Right atrium auricular region (tissue), 2 donors: ENCODE measurements at regions not wholly inside any gene's neighbourhood (a gene's known extent, or its start where the extent isn't known, plus 50 kb on each side); places are given as distances from the start of the nearest gene placed in this dataset.

Source experiments
- DNase-seq: peaks from one replicate; pipeline ENCODE4 v3.0.0-alpha.2; 2019; ENCODE audit warnings: low spot score
- H3K27ac ChIP-seq, 2 donors: fragments of 200-600 bp; sonication (generic); 1 replicate in 1 of 2; 2 replicates in 1 of 2; pipeline ENCODE4 v1.5.1; 2016 to 2019
- H3K27me3 ChIP-seq, 2 donors: fragments of 200-600 bp; sonication (generic); one replicate each; pipeline versions ENCODE4 v1.5.1 to v1.6.0; 2017 to 2019
- H3K36me3 ChIP-seq: fragments of 200-600 bp; sonication (generic); one replicate; pipeline ENCODE4 v1.5.1; 2016
- H3K4me1 ChIP-seq, 2 donors: fragments of 200-600 bp; sonication (generic); one replicate each; pipeline versions ENCODE4 v1.5.1 to v1.6.0; 2017 to 2019
- H3K4me3 ChIP-seq, 2 donors: fragments of 200-600 bp; sonication (generic); 1 replicate in 1 of 2; 2 replicates in 1 of 2; pipeline ENCODE4 v1.5.1; 2017 to 2019; ENCODE audit warnings: mild to moderate bottlenecking in 1 of 2, moderate library complexity in 1 of 2
- H3K9me3 ChIP-seq, 2 donors: fragments of 200-600 bp; sonication (generic); one replicate each; pipeline ENCODE4 v1.5.1; 2019
- TF ChIP-seq, protein P1 (sequence below), 2 donors: fragments of 200-600 bp; sonication (generic); IDR thresholded peaks; one replicate each; pipeline ENCODE4 v1.5.1; 2019; ENCODE audit warnings: antibody characterized with exemption in 2 of 2

GRCh38 chr6:6533176-6533575, 55.3 kb upstream of the LY86 start:
- Histone ChIP-seq H3K9me3 (no peaks in the 10 kb centered on the region), H3K4me3 (no peak overlapping the region), H3K27ac (no peak overlapping the region), H3K4me1 (peaks cover 0 to 6% of the 10 kb centered on the region in 2 donors), H3K27me3 (no peaks in the 10 kb centered on the region), H3K36me3 (no peaks in the 10 kb centered on the region)
- DNase-seq: no peak
- TF ChIP-seq, protein P1, sequence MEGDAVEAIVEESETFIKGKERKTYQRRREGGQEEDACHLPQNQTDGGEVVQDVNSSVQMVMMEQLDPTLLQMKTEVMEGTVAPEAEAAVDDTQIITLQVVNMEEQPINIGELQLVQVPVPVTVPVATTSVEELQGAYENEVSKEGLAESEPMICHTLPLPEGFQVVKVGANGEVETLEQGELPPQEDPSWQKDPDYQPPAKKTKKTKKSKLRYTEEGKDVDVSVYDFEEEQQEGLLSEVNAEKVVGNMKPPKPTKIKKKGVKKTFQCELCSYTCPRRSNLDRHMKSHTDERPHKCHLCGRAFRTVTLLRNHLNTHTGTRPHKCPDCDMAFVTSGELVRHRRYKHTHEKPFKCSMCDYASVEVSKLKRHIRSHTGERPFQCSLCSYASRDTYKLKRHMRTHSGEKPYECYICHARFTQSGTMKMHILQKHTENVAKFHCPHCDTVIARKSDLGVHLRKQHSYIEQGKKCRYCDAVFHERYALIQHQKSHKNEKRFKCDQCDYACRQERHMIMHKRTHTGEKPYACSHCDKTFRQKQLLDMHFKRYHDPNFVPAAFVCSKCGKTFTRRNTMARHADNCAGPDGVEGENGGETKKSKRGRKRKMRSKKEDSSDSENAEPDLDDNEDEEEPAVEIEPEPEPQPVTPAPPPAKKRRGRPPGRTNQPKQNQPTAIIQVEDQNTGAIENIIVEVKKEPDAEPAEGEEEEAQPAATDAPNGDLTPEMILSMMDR (IDR thresholded peaks at IDR 0.05): no peak

DNA sequence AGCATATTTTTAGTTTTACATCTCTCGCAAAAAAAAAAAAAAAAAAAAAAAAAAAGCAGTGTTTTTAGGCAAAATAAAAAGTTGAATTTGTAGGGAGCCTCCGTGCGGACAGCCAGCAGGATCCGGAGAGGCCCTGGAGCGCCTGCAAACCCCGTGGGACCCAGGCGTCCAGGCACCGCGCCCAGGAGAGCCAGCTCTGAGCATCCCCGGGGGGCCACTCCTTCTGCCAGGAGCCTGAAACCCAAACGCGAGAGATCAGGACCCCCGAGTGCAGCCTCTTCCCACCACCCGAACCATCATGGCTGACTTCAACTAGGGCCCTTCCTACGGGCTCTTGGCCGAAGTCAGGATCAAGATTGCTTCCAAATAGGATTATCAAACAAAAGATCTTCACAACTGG, 54.1 kb upstream of the LY86 start:
- Histone ChIP-seq H3K27ac (no peak overlapping the region), H3K4me3 (no peak overlapping the region), H3K27me3 (no peaks in the 10 kb centered on the region), H3K4me1 (peaks cover 0 to 8% of the 10 kb centered on the region in 2 donors), H3K9me3 (no peaks in the 10 kb centered on the region), H3K36me3 (no peaks in the 10 kb centered on the region)
- TF ChIP-seq, protein P1 (IDR thresholded peaks at IDR 0.05): no peak
- DNase-seq: no peak

GRCh38 chr6:6537488-6538260, 50.8 kb upstream of the LY86 start:
- H3K4me1 ChIP-seq: peaks cover 0 to 8% of the 10 kb centered on the region in 2 donors
- no peak for DNase-seq
- H3K27me3 ChIP-seq: no peaks in the 10 kb centered on the region
- H3K4me3 ChIP-seq: no peak overlapping the region
- no peaks in the 10 kb centered on the region for H3K9me3 ChIP-seq
- no peak overlapping the region for H3K27ac ChIP-seq
- TF ChIP-seq, protein P1 (IDR thresholded peaks at IDR 0.05): no peak
- no peaks in the 10 kb centered on the region for H3K36me3 ChIP-seq

DNA sequence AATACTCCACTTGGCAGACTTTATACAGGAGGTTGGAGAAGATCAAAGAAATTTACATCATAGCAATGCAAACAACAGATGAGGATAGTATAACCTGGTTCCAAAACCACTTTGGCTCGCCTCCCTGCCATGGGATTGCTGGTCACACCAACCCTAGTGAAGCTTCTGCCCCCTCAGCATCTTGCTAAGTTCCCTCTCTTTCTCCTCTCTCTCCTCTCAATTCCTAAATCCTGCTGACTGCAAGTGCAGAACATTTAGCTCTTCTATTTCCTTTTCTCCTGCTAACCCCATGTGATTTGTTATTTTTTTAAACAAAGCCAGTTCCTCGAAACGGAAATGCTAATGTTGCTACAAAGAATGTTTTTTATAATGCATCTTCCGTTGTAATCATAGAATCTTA, 50.3 kb upstream of the LY86 start:
- no peak overlapping the region for H3K27ac ChIP-seq

More for the DNA sequence above, 50.3 kb upstream of the LY86 start:
- DNase-seq: no peak
- Histone ChIP-seq H3K27me3 (no peaks in the 10 kb centered on the region), H3K36me3 (no peaks in the 10 kb centered on the region), H3K9me3 (no peaks in the 10 kb centered on the region), H3K4me1 (peaks cover 0 to 8% of the 10 kb centered on the region in 2 donors), H3K4me3 (no peak overlapping the region)
- TF ChIP-seq, protein P1 (IDR thresholded peaks at IDR 0.05): no peak
